ENCODE measurements at regions not wholly inside any gene's neighbourhood (a gene's known extent, or its start where the extent isn't known, plus 50 kb on each side); places are given as distances from the start of the nearest gene placed in this dataset.

GRCh38 chr2:145601361-145601925 is 1081.5 kb upstream of the ZEB2 start:
- no peak for DNase-seq (ENCODE audit: low read depth, low spot score)

GRCh38 chr2:145600811-145601210 is 1080.9 kb upstream of the ZEB2 start:
- DNase-seq (ENCODE audit: low read depth, low spot score): no peak

- no peak for DNase-seq (ENCODE audit: low read depth, low spot score)
Observed at GRCh38 chr2:145599756-145600155, 1079.8 kb upstream of the ZEB2 start.

- no peak for DNase-seq (ENCODE audit: low read depth, low spot score)
Observed at GRCh38 chr2:145598434-145598833, 1078.5 kb upstream of the ZEB2 start.

GRCh38 chr2:145597809-145598208 is 1077.9 kb upstream of the ZEB2 start:
- no peak for DNase-seq (ENCODE audit: low read depth, low spot score)

- DNase-seq (ENCODE audit: low read depth, low spot score): no peak
Observed at GRCh38 chr2:145597006-145597405, 1077.1 kb upstream of the ZEB2 start.

GRCh38 chr2:145596416-145596815 is 1076.5 kb upstream of the ZEB2 start:
- no peak for DNase-seq (ENCODE audit: low read depth, low spot score)

- no peak for DNase-seq (ENCODE audit: low read depth, low spot score)
Observed at GRCh38 chr2:145595296-145595695, 1075.4 kb upstream of the ZEB2 start.

- peak; percentile 55 for DNase-seq (ENCODE audit: low read depth, low spot score)
Observed at GRCh38 chr2:145593991-145594614, 1074.2 kb upstream of the ZEB2 start.

- no peak for DNase-seq (ENCODE audit: low read depth, low spot score)
Observed at GRCh38 chr2:145593280-145593679, 1073.4 kb upstream of the ZEB2 start.

- no peak for DNase-seq (ENCODE audit: low read depth, low spot score)
Observed at GRCh38 chr2:145592361-145592760, 1072.4 kb upstream of the ZEB2 start.

GRCh38 chr2:145591109-145591809 is 1071.3 kb upstream of the ZEB2 start:
- DNase-seq (ENCODE audit: low read depth, low spot score): no peak

GRCh38 chr2:145587922-145588321 is 1068.0 kb upstream of the ZEB2 start:
- DNase-seq (ENCODE audit: low read depth, low spot score): no peak

- no peak for DNase-seq (ENCODE audit: low read depth, low spot score)
Observed at GRCh38 chr2:145584353-145584752, 1064.4 kb upstream of the ZEB2 start.

GRCh38 chr2:145573608-145574007 is 1053.7 kb upstream of the ZEB2 start:
- DNase-seq (ENCODE audit: low read depth, low spot score): no peak

GRCh38 chr2:145572238-145572637 is 1052.3 kb upstream of the ZEB2 start:
- no peak for DNase-seq (ENCODE audit: low read depth, low spot score)

- DNase-seq (ENCODE audit: low read depth, low spot score): no peak
Observed at GRCh38 chr2:145569108-145569507, 1049.2 kb upstream of the ZEB2 start.

GRCh38 chr2:145563741-145564615 is 1044.1 kb upstream of the ZEB2 start:
- peak; percentile 24 for DNase-seq (ENCODE audit: low read depth, low spot score)

- no peak for DNase-seq (ENCODE audit: low read depth, low spot score)
Observed at GRCh38 chr2:145561152-145561551, 1041.2 kb upstream of the ZEB2 start.

GRCh38 chr2:145558617-145559350 is 1038.9 kb upstream of the ZEB2 start:
- no peak for DNase-seq (ENCODE audit: low read depth, low spot score)

GRCh38 chr2:145555360-145555759 is 1035.4 kb upstream of the ZEB2 start:
- no peak for DNase-seq (ENCODE audit: low read depth, low spot score)
